ENCODE measurements at regions not wholly inside any gene's neighbourhood (a gene's known extent, or its start where the extent isn't known, plus 50 kb on each side); places are given as distances from the start of the nearest gene placed in this dataset.

DNA sequence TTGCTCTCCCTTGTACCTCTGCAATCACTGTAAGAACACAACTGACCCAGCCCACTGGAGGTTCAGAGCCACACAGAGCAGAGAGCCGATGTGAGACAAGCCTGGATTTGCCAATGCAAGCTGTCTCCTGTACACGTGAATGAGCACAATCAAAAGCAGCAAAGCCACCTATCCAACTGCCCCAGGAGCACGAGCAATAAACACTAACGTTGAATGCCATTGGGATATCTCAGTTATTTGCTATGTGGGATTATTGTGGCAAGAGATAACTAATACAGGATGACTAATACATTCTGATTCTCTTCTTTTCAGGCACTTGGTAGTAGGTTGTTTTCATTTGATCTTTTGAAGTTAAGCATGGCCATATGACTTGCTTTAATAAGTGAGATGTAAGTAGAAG lies 85.2 kb upstream of the FAM216B start:
- Histone ChIP-seq H3K9me3 (no peaks in the 10 kb centered on the region), H3K4me1 (no peaks in the 10 kb centered on the region), H3K4me3 (no peak overlapping the region), H3K27me3 (no peaks in the 10 kb centered on the region), H3K36me3 (no peaks in the 10 kb centered on the region), H3K27ac (no peak overlapping the region)
- no peak for TF ChIP-seq CTCF (IDR thresholded peaks at IDR 0.05)
- DNase-seq (ENCODE audit: low spot score) = no peak

DNA sequence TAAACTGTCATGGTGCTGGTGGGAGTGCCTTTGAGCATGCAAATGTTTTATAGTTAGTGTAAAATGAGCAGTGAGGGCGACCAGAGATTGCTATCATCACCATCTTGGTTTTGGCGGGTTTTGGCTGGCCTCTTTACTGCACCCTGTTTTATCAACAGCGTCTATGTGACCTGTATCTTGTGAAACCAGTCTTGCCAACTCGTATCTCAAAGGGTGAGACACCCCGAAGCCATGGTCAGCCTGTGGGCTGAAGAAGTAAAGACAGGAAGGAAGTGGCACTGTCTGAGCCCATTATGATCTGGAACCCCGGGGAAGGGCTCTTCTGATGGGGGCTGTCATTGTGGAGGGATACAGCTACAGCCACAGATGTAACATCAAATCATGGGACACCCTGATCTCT lies 81.5 kb upstream of the FAM216B start:
- H3K9me3 ChIP-seq = no peaks in the 10 kb centered on the region
- H3K27ac ChIP-seq = no peak overlapping the region
- no peaks in the 10 kb centered on the region for H3K36me3 ChIP-seq
- no peak for TF ChIP-seq CTCF (IDR thresholded peaks at IDR 0.05)
- no peaks in the 10 kb centered on the region for H3K27me3 ChIP-seq
- H3K4me1 ChIP-seq = peaks cover 0 to 10% of the 10 kb centered on the region in 2 donors
- no peak for DNase-seq (ENCODE audit: low spot score)
- no peak overlapping the region for H3K4me3 ChIP-seq

GRCh38 chr13:42702716-42703115 lies 78.7 kb upstream of the FAM216B start:
- TF ChIP-seq CTCF (IDR thresholded peaks at IDR 0.05) = no peak
- peak overlapping the region in 1 of 2 donors; percentile 45 for H3K27ac ChIP-seq

DNA sequence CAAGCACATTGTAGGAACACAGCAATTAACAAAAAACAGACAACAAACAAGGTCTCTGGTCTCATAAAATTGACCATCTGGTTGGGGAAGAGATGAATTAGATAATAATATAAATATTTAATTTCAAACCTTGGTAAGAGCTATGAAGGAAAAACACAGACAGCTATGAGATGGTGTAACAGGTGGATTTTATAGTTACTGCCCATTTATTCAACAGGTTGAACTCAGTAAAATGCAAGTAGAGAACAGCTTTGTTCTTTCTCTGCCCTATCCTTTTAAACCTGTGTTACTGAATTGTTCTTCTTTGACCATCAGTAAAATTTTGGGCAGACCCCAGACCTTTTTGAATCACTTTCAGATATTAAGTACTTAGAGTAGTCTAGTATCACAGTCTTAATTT lies 77.6 kb upstream of the FAM216B start:
- TF ChIP-seq CTCF (IDR thresholded peaks at IDR 0.05) = no peak
- Histone ChIP-seq H3K4me1 (peaks cover 0 to 30% of the 10 kb centered on the region in 2 donors), H3K9me3 (no peaks in the 10 kb centered on the region), H3K4me3 (no peak overlapping the region), H3K27me3 (no peaks in the 10 kb centered on the region), H3K27ac (no peak overlapping the region), H3K36me3 (no peaks in the 10 kb centered on the region)
- DNase-seq (ENCODE audit: low spot score) = no peak

More at GRCh38 chr13:42702716-42703115, 78.7 kb upstream of the FAM216B start:
- Histone ChIP-seq H3K36me3 (no peaks in the 10 kb centered on the region), H3K27me3 (no peaks in the 10 kb centered on the region), H3K4me3 (no peak overlapping the region), H3K4me1 (peaks cover 0 to 22% of the 10 kb centered on the region in 2 donors), H3K9me3 (no peaks in the 10 kb centered on the region)
- no peak for DNase-seq (ENCODE audit: low spot score)

- no peaks in the 10 kb centered on the region for H3K27me3 ChIP-seq
- H3K4me3 ChIP-seq = no peak overlapping the region
- no peaks in the 10 kb centered on the region for H3K36me3 ChIP-seq
- no peaks in the 10 kb centered on the region for H3K9me3 ChIP-seq
- peaks cover 0 to 33% of the 10 kb centered on the region in 2 donors for H3K4me1 ChIP-seq
- H3K27ac ChIP-seq = peak overlapping the region in 1 of 2 donors; percentile 92
- DNase-seq (ENCODE audit: low spot score) = no peak
- no peak for TF ChIP-seq CTCF (IDR thresholded peaks at IDR 0.05)
Observed at GRCh38 chr13:42706286-42706685, 75.1 kb upstream of the FAM216B start.

GRCh38 chr13:42707048-42707447 lies 74.3 kb upstream of the FAM216B start:
- H3K27ac ChIP-seq = peak overlapping the region in 1 of 2 donors; percentile 92
- no peak for TF ChIP-seq CTCF (IDR thresholded peaks at IDR 0.05)
- DNase-seq (ENCODE audit: low spot score) = no peak

More at GRCh38 chr13:42707048-42707447, 74.3 kb upstream of the FAM216B start:
- Histone ChIP-seq H3K4me3 (no peak overlapping the region), H3K9me3 (no peaks in the 10 kb centered on the region), H3K4me1 (peaks cover 0 to 33% of the 10 kb centered on the region in 2 donors), H3K36me3 (no peaks in the 10 kb centered on the region), H3K27me3 (no peaks in the 10 kb centered on the region)
